GM12878 (cell line): ENCODE measurements at regions not wholly inside any gene's neighbourhood (a gene's known extent, or its start where the extent isn't known, plus 50 kb on each side); places are given as distances from the start of the nearest gene placed in this dataset.

Source experiments
- BHLHE40 ChIP-seq, 2 experiments: fragments of 450-650 bp in 1 of 2; IDR thresholded peaks; 2 replicates each; pipeline ENCODE4 v1.6.1; 2011 to 2017; ENCODE audit warnings: low read depth in 2 of 2, borderline replicate concordance in 1 of 2, improper control_type of control experiment in 1 of 2, low read length in 1 of 2, mild to moderate bottlenecking in 1 of 2
- CBX3 ChIP-seq: fragments of 200-600 bp; sonication (generic); IDR thresholded peaks from 2 replicates; pipeline ENCODE4 v1.6.1; 2016; ENCODE audit warnings: low read depth, borderline replicate concordance
- CBX5 ChIP-seq: sonication (generic); IDR thresholded peaks from 2 replicates; pipeline ENCODE4 v1.6.1; 2016; ENCODE audit warnings: low read depth, moderate library complexity, mild to moderate bottlenecking, inconsistent platforms
- CHD2 ChIP-seq: IDR thresholded peaks from 2 replicates; pipeline ENCODE4 v1.6.1; 2011; ENCODE audit warnings: low read depth, low read length, improper control_type of control experiment, borderline replicate concordance
- FOXK2 ChIP-seq: fragments of 450-650 bp; IDR thresholded peaks from 2 replicates; pipeline ENCODE4 v1.6.1; 2017; ENCODE audit warnings: mild to moderate bottlenecking, moderate library complexity
- GABPA ChIP-seq: IDR thresholded peaks from 2 replicates; pipeline ENCODE4 v1.6.1; 2014; ENCODE audit warnings: antibody characterized with exemption, low read depth, mild to moderate bottlenecking, inconsistent platforms
- PML ChIP-seq: IDR thresholded peaks from 2 replicates; pipeline ENCODE4 v1.6.1; 2012; ENCODE audit warnings: low read length, inconsistent platforms
- POLR2A ChIP-seq: IDR thresholded peaks from 2 replicates; pipeline ENCODE4 v1.6.1; 2011; ENCODE audit warnings: low read depth, mild to moderate bottlenecking, low read length
- POLR2AphosphoS5 ChIP-seq: IDR thresholded peaks from 2 replicates; pipeline ENCODE4 v1.6.1; 2011; ENCODE audit warnings: mild to moderate bottlenecking, low read length, inconsistent platforms
- TAF1 ChIP-seq: IDR thresholded peaks from 2 replicates; pipeline ENCODE4 v1.6.1; 2011; ENCODE audit warnings: mild to moderate bottlenecking, low read depth, low read length, borderline replicate concordance
- TARDBP ChIP-seq: IDR thresholded peaks from 2 replicates; pipeline ENCODE4 v1.6.1; 2016; ENCODE audit warnings: borderline replicate concordance
- TF ChIP-seq, protein P1 (sequence below), 3 experiments: IDR thresholded peaks in 2 of 3; conservative IDR thresholded peaks in 1 of 3; 2 replicates each; pipeline ENCODE4 v1.5.1; 2011; ENCODE audit warnings: low read depth in 3 of 3, low read length in 3 of 3, mild to moderate bottlenecking in 3 of 3, control low read depth in 2 of 3, moderate library complexity in 2 of 3, inconsistent platforms in 1 of 3, mixed read lengths in 1 of 3; ENCODE audit not compliant: control insufficient read depth in 2 of 3, insufficient read depth in 1 of 3; ENCODE audit errors: extremely low read depth in 1 of 3
- TF ChIP-seq, protein P2 (sequence below): IDR thresholded peaks from 2 replicates; pipeline ENCODE4 v1.6.1; 2012; ENCODE audit warnings: low read length, inconsistent platforms
- TF ChIP-seq, protein P3 (sequence below): fragments of 450-650 bp; IDR thresholded peaks from 2 replicates; pipeline ENCODE4 v1.6.1; 2017; ENCODE audit warnings: mild to moderate bottlenecking, moderate library complexity

DNA sequence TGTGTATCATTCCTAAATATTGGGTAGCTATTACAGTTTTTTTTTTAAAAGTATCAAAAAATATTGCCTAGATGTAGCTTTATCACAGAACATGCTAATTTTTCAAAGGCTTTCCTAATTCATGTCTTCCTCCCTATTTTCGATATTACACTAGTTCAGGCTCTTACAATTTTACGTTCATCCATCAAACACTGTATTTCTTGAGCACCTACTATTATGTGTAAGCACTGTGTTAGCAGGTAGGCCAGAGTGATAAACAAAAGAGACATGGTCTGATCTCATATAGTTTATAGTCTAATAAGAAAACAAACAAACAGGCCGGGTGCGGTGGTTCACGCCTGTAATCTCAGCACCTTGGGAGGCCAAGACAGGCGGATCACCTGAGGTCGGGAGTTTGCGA is 69.5 kb downstream of the FAM217A start:
- TF ChIP-seq, protein P1, sequence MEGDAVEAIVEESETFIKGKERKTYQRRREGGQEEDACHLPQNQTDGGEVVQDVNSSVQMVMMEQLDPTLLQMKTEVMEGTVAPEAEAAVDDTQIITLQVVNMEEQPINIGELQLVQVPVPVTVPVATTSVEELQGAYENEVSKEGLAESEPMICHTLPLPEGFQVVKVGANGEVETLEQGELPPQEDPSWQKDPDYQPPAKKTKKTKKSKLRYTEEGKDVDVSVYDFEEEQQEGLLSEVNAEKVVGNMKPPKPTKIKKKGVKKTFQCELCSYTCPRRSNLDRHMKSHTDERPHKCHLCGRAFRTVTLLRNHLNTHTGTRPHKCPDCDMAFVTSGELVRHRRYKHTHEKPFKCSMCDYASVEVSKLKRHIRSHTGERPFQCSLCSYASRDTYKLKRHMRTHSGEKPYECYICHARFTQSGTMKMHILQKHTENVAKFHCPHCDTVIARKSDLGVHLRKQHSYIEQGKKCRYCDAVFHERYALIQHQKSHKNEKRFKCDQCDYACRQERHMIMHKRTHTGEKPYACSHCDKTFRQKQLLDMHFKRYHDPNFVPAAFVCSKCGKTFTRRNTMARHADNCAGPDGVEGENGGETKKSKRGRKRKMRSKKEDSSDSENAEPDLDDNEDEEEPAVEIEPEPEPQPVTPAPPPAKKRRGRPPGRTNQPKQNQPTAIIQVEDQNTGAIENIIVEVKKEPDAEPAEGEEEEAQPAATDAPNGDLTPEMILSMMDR (IDR thresholded peaks at IDR 0.05 in 2 of 3, conservative IDR thresholded peaks at IDR 0.05 in 1 of 3; ENCODE audit: control insufficient read depth in 2 of 3, extremely low read depth in 1 of 3, insufficient read depth in 1 of 3, low read depth in 3 of 3, low read length in 3 of 3), result no peak
- TF ChIP-seq CBX3 (no peak), TAF1 (no peak), BHLHE40 (IDR thresholded peaks at IDR 0.05; ENCODE audit: borderline replicate concordance in 1 of 2, low read depth in 2 of 2, low read length in 1 of 2) (no peak), FOXK2 (no peak), PML (no peak), CHD2 (no peak), GABPA (no peak), POLR2A (no peak), POLR2AphosphoS5 (no peak), TARDBP (no peak), CBX5 (no peak)
- TF ChIP-seq, protein P2, sequence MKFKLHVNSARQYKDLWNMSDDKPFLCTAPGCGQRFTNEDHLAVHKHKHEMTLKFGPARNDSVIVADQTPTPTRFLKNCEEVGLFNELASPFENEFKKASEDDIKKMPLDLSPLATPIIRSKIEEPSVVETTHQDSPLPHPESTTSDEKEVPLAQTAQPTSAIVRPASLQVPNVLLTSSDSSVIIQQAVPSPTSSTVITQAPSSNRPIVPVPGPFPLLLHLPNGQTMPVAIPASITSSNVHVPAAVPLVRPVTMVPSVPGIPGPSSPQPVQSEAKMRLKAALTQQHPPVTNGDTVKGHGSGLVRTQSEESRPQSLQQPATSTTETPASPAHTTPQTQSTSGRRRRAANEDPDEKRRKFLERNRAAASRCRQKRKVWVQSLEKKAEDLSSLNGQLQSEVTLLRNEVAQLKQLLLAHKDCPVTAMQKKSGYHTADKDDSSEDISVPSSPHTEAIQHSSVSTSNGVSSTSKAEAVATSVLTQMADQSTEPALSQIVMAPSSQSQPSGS, result no peak
- TF ChIP-seq, protein P3, sequence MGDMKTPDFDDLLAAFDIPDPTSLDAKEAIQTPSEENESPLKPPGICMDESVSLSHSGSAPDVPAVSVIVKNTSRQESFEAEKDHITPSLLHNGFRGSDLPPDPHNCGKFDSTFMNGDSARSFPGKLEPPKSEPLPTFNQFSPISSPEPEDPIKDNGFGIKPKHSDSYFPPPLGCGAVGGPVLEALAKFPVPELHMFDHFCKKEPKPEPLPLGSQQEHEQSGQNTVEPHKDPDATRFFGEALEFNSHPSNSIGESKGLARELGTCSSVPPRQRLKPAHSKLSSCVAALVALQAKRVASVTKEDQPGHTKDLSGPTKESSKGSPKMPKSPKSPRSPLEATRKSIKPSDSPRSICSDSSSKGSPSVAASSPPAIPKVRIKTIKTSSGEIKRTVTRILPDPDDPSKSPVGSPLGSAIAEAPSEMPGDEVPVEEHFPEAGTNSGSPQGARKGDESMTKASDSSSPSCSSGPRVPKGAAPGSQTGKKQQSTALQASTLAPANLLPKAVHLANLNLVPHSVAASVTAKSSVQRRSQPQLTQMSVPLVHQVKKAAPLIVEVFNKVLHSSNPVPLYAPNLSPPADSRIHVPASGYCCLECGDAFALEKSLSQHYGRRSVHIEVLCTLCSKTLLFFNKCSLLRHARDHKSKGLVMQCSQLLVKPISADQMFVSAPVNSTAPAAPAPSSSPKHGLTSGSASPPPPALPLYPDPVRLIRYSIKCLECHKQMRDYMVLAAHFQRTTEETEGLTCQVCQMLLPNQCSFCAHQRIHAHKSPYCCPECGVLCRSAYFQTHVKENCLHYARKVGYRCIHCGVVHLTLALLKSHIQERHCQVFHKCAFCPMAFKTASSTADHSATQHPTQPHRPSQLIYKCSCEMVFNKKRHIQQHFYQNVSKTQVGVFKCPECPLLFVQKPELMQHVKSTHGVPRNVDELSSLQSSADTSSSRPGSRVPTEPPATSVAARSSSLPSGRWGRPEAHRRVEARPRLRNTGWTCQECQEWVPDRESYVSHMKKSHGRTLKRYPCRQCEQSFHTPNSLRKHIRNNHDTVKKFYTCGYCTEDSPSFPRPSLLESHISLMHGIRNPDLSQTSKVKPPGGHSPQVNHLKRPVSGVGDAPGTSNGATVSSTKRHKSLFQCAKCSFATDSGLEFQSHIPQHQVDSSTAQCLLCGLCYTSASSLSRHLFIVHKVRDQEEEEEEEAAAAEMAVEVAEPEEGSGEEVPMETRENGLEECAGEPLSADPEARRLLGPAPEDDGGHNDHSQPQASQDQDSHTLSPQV, result no peak
